ENCODE measurements at regions not wholly inside any gene's neighbourhood (a gene's known extent, or its start where the extent isn't known, plus 50 kb on each side); places are given as distances from the start of the nearest gene placed in this dataset.
"Not testable (repeated sequence)": the region's sequence is repeated elsewhere in the genome, so short reads cannot be mapped to it uniquely, and the experiment has no call there.

GRCh38 chr19:37303591-37304171 lies 67.2 kb upstream of the ZNF527 start:
- Histone ChIP-seq H3K9me3 (ENCODE audit: control insufficient read depth, low read length) (peaks cover 2% of the 10 kb centered on the region), H3K4me3 (ENCODE audit: low read length in 2 of 2) (no peak overlapping the region), H3K27ac (ENCODE audit: low read depth in 1 of 2, low read length in 2 of 2) (no peak overlapping the region), H3K27me3 (ENCODE audit: control insufficient read depth in 1 of 2, insufficient read depth in 2 of 2, low read length in 1 of 2) (no peaks in the 10 kb centered on the region), H3K4me1 (ENCODE audit: control insufficient read depth in 1 of 2, insufficient read depth in 2 of 2, low read length in 2 of 2) (no peaks in the 10 kb centered on the region), H3K36me3 (ENCODE audit: control insufficient read depth in 1 of 2, insufficient read depth in 2 of 2, low read length in 1 of 2) (no peaks in the 10 kb centered on the region)
- ATAC-seq (ENCODE audit: low FRiP score) (no peak), DNase-seq (peak in 1 of 2 donors; percentile 75)
- intact Hi-C loops (cut with DNase I): no loop called here
- WGBS, 2 donors: 29 to 61% methylated on average over 36 of the region's 36 CpGs

GRCh38 chr19:37304190-37304883 lies 66.6 kb upstream of the ZNF527 start:
- DNase-seq: peak; percentile 59 to 87
- H3K4me1 ChIP-seq (ENCODE audit: control insufficient read depth in 1 of 2, insufficient read depth in 2 of 2, low read length in 2 of 2): no peaks in the 10 kb centered on the region
- WGBS, 2 donors: 30 to 46% methylated on average over 44 of the region's 44 CpGs
- intact Hi-C loops (cut with DNase I): no loop called here
- H3K9me3 ChIP-seq (ENCODE audit: control insufficient read depth, low read length): peaks cover 2% of the 10 kb centered on the region
- ATAC-seq (ENCODE audit: low FRiP score): peak; percentile 29
- no peaks in the 10 kb centered on the region for H3K27me3 ChIP-seq (ENCODE audit: control insufficient read depth in 1 of 2, insufficient read depth in 2 of 2, low read length in 1 of 2)
- no peak overlapping the region for H3K27ac ChIP-seq (ENCODE audit: low read depth in 1 of 2, low read length in 2 of 2)
- no peaks in the 10 kb centered on the region for H3K36me3 ChIP-seq (ENCODE audit: control insufficient read depth in 1 of 2, insufficient read depth in 2 of 2, low read length in 1 of 2)
- no peak overlapping the region for H3K4me3 ChIP-seq (ENCODE audit: low read length in 2 of 2)

GRCh38 chr19:37304884-37305255 lies 66.0 kb upstream of the ZNF527 start:
- Histone ChIP-seq H3K4me3 (ENCODE audit: low read length in 2 of 2) (no peak overlapping the region), H3K9me3 (ENCODE audit: control insufficient read depth, low read length) (peaks cover 2% of the 10 kb centered on the region), H3K27ac (ENCODE audit: low read depth in 1 of 2, low read length in 2 of 2) (no peak overlapping the region), H3K27me3 (ENCODE audit: control insufficient read depth in 1 of 2, insufficient read depth in 2 of 2, low read length in 1 of 2) (no peaks in the 10 kb centered on the region), H3K4me1 (ENCODE audit: control insufficient read depth in 1 of 2, insufficient read depth in 2 of 2, low read length in 2 of 2) (no peaks in the 10 kb centered on the region), H3K36me3 (ENCODE audit: control insufficient read depth in 1 of 2, insufficient read depth in 2 of 2, low read length in 1 of 2) (no peaks in the 10 kb centered on the region)
- DNase-seq (no peak), ATAC-seq (ENCODE audit: low FRiP score) (no peak)
- 95 to 96% methylated on average over 17 of the region's 17 CpGs for WGBS, 2 donors
- intact Hi-C loops (cut with DNase I): no loop called here

GRCh38 chr19:37306383-37306963 lies 64.4 kb upstream of the ZNF527 start:
- ATAC-seq (ENCODE audit: low FRiP score): peak; percentile 11
- Histone ChIP-seq H3K27ac (ENCODE audit: low read depth in 1 of 2, low read length in 2 of 2) (no peak overlapping the region), H3K27me3 (ENCODE audit: control insufficient read depth in 1 of 2, insufficient read depth in 2 of 2, low read length in 1 of 2) (no peaks in the 10 kb centered on the region), H3K36me3 (ENCODE audit: control insufficient read depth in 1 of 2, insufficient read depth in 2 of 2, low read length in 1 of 2) (no peaks in the 10 kb centered on the region), H3K9me3 (ENCODE audit: control insufficient read depth, low read length) (peaks cover 2% of the 10 kb centered on the region), H3K4me1 (ENCODE audit: control insufficient read depth in 1 of 2, insufficient read depth in 2 of 2, low read length in 2 of 2) (no peaks in the 10 kb centered on the region), H3K4me3 (ENCODE audit: low read length in 2 of 2) (no peak overlapping the region)
- 84 to 91% methylated on average over 41 of the region's 41 CpGs for WGBS, 2 donors
- intact Hi-C loops (cut with DNase I): no loop called here
- DNase-seq: no peak

GRCh38 chr19:37309834-37310575 lies 60.9 kb upstream of the ZNF527 start:
- DNase-seq (no peak), ATAC-seq (ENCODE audit: low FRiP score) (no peak)
- H3K27me3 ChIP-seq (ENCODE audit: control insufficient read depth in 1 of 2, insufficient read depth in 2 of 2, low read length in 1 of 2): no peaks in the 10 kb centered on the region
- intact Hi-C loops (cut with DNase I): loop anchor here in 1 of 2 donors (10.0 kb wide), 1 partner anchor 235 kb away; the partner anchor contains the start of gene ZNF420
- WGBS, 2 donors: 65 to 74% methylated on average over 7 of the region's 7 CpGs
- H3K4me3 ChIP-seq (ENCODE audit: low read length in 2 of 2): no peak overlapping the region
- H3K27ac ChIP-seq (ENCODE audit: low read depth in 1 of 2, low read length in 2 of 2): no peak overlapping the region
- H3K4me1 ChIP-seq (ENCODE audit: control insufficient read depth in 1 of 2, insufficient read depth in 2 of 2, low read length in 2 of 2): peaks cover 0 to 1% of the 10 kb centered on the region in 2 donors
- H3K9me3 ChIP-seq (ENCODE audit: control insufficient read depth, low read length): no peaks in the 10 kb centered on the region
- no peaks in the 10 kb centered on the region for H3K36me3 ChIP-seq (ENCODE audit: control insufficient read depth in 1 of 2, insufficient read depth in 2 of 2, low read length in 1 of 2)

- H3K9me3 ChIP-seq (ENCODE audit: control insufficient read depth, low read length); H3K27me3 ChIP-seq (ENCODE audit: control insufficient read depth in 1 of 2, insufficient read depth in 2 of 2, low read length in 1 of 2); H3K4me1 ChIP-seq (ENCODE audit: control insufficient read depth in 1 of 2, insufficient read depth in 2 of 2, low read length in 2 of 2); H3K36me3 ChIP-seq (ENCODE audit: control insufficient read depth in 1 of 2, insufficient read depth in 2 of 2, low read length in 1 of 2); H3K4me3 ChIP-seq (ENCODE audit: low read length in 2 of 2): not testable (repeated sequence)
- WGBS, 2 donors: 3 to 4% methylated on average over 30 to 36 of the region's 37 CpGs
- ATAC-seq (ENCODE audit: low FRiP score) (peak; percentile 89), DNase-seq (peak; percentile 79 to 86)
- intact Hi-C loops (cut with DNase I): loop anchor here in 1 of 2 donors (10.0 kb wide), 1 partner anchor 238 kb away; the partner anchor contains the start of gene ZNF420
- peak overlapping the region in 1 of 2 donors; percentile 56 for H3K27ac ChIP-seq (ENCODE audit: low read depth in 1 of 2, low read length in 2 of 2)
These were observed 58.2 kb upstream of the ZNF527 start for GRCh38 chr19:37312531-37313334.

GRCh38 chr19:37313335-37313627 lies 57.6 kb upstream of the ZNF527 start:
- no peaks in the 10 kb centered on the region for H3K9me3 ChIP-seq (ENCODE audit: control insufficient read depth, low read length)
- H3K27ac ChIP-seq (ENCODE audit: low read depth in 1 of 2, low read length in 2 of 2): peak overlapping the region in 1 of 2 donors; percentile 56
- intact Hi-C loops (cut with DNase I): loop anchor here in 1 of 2 donors (10.0 kb wide), 1 partner anchor 238 kb away; the partner anchor contains the start of gene ZNF420
- no peak for DNase-seq
- no peaks in the 10 kb centered on the region for H3K36me3 ChIP-seq (ENCODE audit: control insufficient read depth in 1 of 2, insufficient read depth in 2 of 2, low read length in 1 of 2)
- H3K27me3 ChIP-seq (ENCODE audit: control insufficient read depth in 1 of 2, insufficient read depth in 2 of 2, low read length in 1 of 2): no peaks in the 10 kb centered on the region
- no peak for ATAC-seq (ENCODE audit: low FRiP score)
- 94 to 95% methylated on average over 1 of the region's 1 CpG for WGBS, 2 donors
- H3K4me1 ChIP-seq (ENCODE audit: control insufficient read depth in 1 of 2, insufficient read depth in 2 of 2, low read length in 2 of 2): peaks cover 0 to 1% of the 10 kb centered on the region in 2 donors
- no peak overlapping the region for H3K4me3 ChIP-seq (ENCODE audit: low read length in 2 of 2)
